GM23338 (cell line): ENCODE measurements at regions not wholly inside any gene's neighbourhood (a gene's known extent, or its start where the extent isn't known, plus 50 kb on each side); places are given as distances from the start of the nearest gene placed in this dataset.

Source experiments
- ATAC-seq: fragments of 200-7000 bp; cut with Tn5 transposase; 3 replicates; pipeline ENCODE4 v1.9.1; 2020
- DNase-seq: peaks from one replicate; pipeline ENCODE4 v3.0.0-alpha.2; 2015; ENCODE audit warnings: low spot score
- H2AFZ ChIP-seq: fragments of 200-600 bp; sonication (generic); 2 replicates; pipeline ENCODE4 v1.8.0; 2016; ENCODE audit warnings: antibody characterized with exemption, mild to moderate bottlenecking, moderate library complexity
- H3F3A ChIP-seq: fragments of 200-600 bp; sonication (generic); replicated peaks from 2 replicates; pipeline ENCODE4 v1.8.0; 2017; ENCODE audit warnings: antibody characterized with exemption, mixed run types, low read depth
- H3K27ac ChIP-seq: fragments of 200-600 bp; sonication (generic); 2 replicates; pipeline ENCODE4 v1.6.1; 2016; ENCODE audit warnings: low read depth
- H3K27me3 ChIP-seq: fragments of 200-600 bp; sonication (generic); 2 replicates; pipeline ENCODE4 v1.8.0; 2016; ENCODE audit warnings: mild to moderate bottlenecking, mixed run types, moderate library complexity; ENCODE audit not compliant: insufficient read depth
- H3K36me3 ChIP-seq: fragments of 200-600 bp; sonication (generic); 2 replicates; pipeline ENCODE4 v1.8.0; 2016; ENCODE audit warnings: mild to moderate bottlenecking; ENCODE audit not compliant: insufficient read depth
- H3K4me1 ChIP-seq: fragments of 200-600 bp; sonication (generic); 2 replicates; pipeline ENCODE4 v1.8.0; 2016; ENCODE audit warnings: mild to moderate bottlenecking, moderate library complexity; ENCODE audit not compliant: insufficient read depth
- H3K4me2 ChIP-seq: fragments of 200-600 bp; sonication (generic); 2 replicates; pipeline ENCODE4 v1.7.1; 2017; ENCODE audit warnings: mixed run types
- H3K4me3 ChIP-seq: fragments of 200-600 bp; sonication (generic); 2 replicates; pipeline ENCODE4 v1.6.1; 2016; ENCODE audit warnings: mixed run types
- H3K79me2 ChIP-seq: fragments of 200-600 bp; sonication (generic); replicated peaks from 2 replicates; pipeline ENCODE4 v1.8.0; 2017; ENCODE audit warnings: mild to moderate bottlenecking; ENCODE audit not compliant: insufficient read depth
- H3K9me2 ChIP-seq: fragments of 200-600 bp; sonication (generic); 2 replicates; pipeline ENCODE4 v1.8.0; 2017; ENCODE audit not compliant: insufficient read depth
- H4K20me1 ChIP-seq: fragments of 200-600 bp; sonication (generic); replicated peaks from 2 replicates; pipeline ENCODE4 v1.8.0; 2017; ENCODE audit warnings: mild to moderate bottlenecking; ENCODE audit not compliant: insufficient read depth
- H3K27ac Mint-ChIP-seq: 2 replicates; pipeline ENCODE4 v1.8.0; 2020; ENCODE audit warnings: inconsistent platforms, mild to moderate bottlenecking, moderate library complexity, mixed read lengths
- H3K27me3 Mint-ChIP-seq: 3 replicates; pipeline ENCODE4 v1.8.0; 2022; ENCODE audit warnings: low read depth, mild to moderate bottlenecking, moderate library complexity, mixed read lengths, inconsistent platforms; ENCODE audit not compliant: insufficient read depth, poor library complexity
- H3K36me3 Mint-ChIP-seq: 3 replicates; pipeline ENCODE4 v1.8.0; 2021; ENCODE audit warnings: low read depth, mild to moderate bottlenecking, inconsistent platforms, moderate library complexity, mixed read lengths
- H3K4me1 Mint-ChIP-seq: 3 replicates; pipeline ENCODE4 v1.8.0; 2020; ENCODE audit warnings: mild to moderate bottlenecking, inconsistent platforms, mixed read lengths
- H3K4me3 Mint-ChIP-seq: 3 replicates; pipeline ENCODE4 v1.8.0; 2021; ENCODE audit warnings: moderate library complexity, mild to moderate bottlenecking, inconsistent platforms, mixed read lengths
- H3K9me3 Mint-ChIP-seq: 3 replicates; pipeline ENCODE4 v1.8.0; 2020; ENCODE audit warnings: moderate library complexity, mild to moderate bottlenecking, inconsistent platforms, mixed read lengths
- CREB1 ChIP-seq: fragments of 250-450 bp; sonication (Bioruptor Pico); IDR thresholded peaks from 2 replicates; pipeline ENCODE4 v1.5.0; 2020; ENCODE audit warnings: low read depth, mild to moderate bottlenecking, moderate library complexity
- EZH2 ChIP-seq: fragments of 200-600 bp; sonication (generic); IDR thresholded peaks from one replicate; pipeline ENCODE4 v1.8.0; 2017; ENCODE audit warnings: antibody characterized with exemption, mild to moderate bottlenecking, low read depth; ENCODE audit not compliant: unreplicated experiment
- JUNB ChIP-seq: IDR thresholded peaks from one replicate; pipeline ENCODE4 v1.6.1; 2016; ENCODE audit warnings: antibody characterized with exemption; ENCODE audit not compliant: unreplicated experiment
- NANOG ChIP-seq: IDR thresholded peaks from 2 replicates; pipeline ENCODE4 v1.6.1; 2016; ENCODE audit warnings: antibody characterized with exemption, borderline replicate concordance
- POLR2AphosphoS5 ChIP-seq: IDR thresholded peaks from 2 replicates; pipeline ENCODE4 v1.6.1; 2016; ENCODE audit warnings: antibody characterized with exemption, low read depth
- STAT1 ChIP-seq: IDR thresholded peaks from one replicate; pipeline ENCODE4 v1.6.1; 2016; ENCODE audit warnings: antibody characterized with exemption; ENCODE audit not compliant: unreplicated experiment
- ZNF114 ChIP-seq: fragments of 250-450 bp; sonication (Bioruptor Pico); IDR thresholded peaks from 2 replicates; pipeline ENCODE4 v1.5.0; 2020; ENCODE audit warnings: mild to moderate bottlenecking, moderate library complexity
- ZNF331 ChIP-seq: fragments of 250-450 bp; sonication (Bioruptor Pico); IDR thresholded peaks from 2 replicates; pipeline ENCODE4 v1.5.0; 2020; ENCODE audit warnings: low read depth, mild to moderate bottlenecking, moderate library complexity
- TF ChIP-seq, protein P1 (sequence below): IDR thresholded peaks from 2 replicates; pipeline ENCODE4 v1.6.1; 2016; ENCODE audit warnings: antibody characterized with exemption
- TF ChIP-seq, protein P2 (sequence below): fragments of 250-450 bp; sonication (Bioruptor Pico); IDR thresholded peaks from 2 replicates; pipeline ENCODE4 v1.5.0; 2020; ENCODE audit warnings: mild to moderate bottlenecking, moderate library complexity
- TF ChIP-seq, protein P3 (sequence below), 2 experiments: fragments of 200-600 bp in 1 of 2; sonication (generic) in 1 of 2; conservative IDR thresholded peaks; 2 replicates each; pipeline versions ENCODE4 v1.5.1 to v1.6.1; 2016 to 2017; ENCODE audit warnings: antibody characterized with exemption in 2 of 2, low read depth in 2 of 2, mild to moderate bottlenecking in 2 of 2, moderate library complexity in 1 of 2

DNA sequence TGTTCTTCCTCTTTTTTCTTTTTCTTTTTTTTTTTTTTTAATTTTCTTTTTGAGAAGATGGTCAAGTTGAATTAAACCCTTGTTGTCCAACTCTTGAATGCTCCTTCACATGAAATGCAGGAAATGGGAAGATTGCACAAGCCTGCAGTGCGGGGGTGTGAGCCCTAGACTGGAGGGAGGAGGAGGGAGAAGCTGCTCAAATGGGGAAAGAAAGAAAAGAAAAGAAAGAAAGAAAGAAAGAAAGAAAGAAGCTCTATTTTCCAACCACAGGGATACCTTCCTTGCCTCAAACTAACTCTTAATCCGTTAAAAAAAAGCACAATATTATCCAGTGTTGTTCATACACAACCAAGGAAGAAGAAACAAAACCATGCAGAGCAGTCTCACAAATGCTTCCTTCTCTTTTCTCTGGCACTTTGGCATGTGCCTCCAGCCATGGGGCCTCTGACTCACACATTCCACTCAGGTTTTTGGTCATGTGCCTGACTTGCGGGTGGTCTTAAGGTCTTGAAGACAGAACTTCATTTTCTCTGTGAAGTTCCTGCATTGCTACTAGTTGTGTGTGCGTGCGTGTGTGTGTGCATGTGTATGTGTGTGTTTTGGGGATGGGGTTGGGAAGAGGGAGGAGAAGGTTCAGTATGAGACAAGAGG, 276.1 kb downstream of the RPS6KC1 start:
- DNase-seq (no peak), ATAC-seq (no peak)
- peaks cover 6% of the 10 kb centered on the region for H3K27me3 Mint-ChIP-seq
- no peaks in the 10 kb centered on the region for H3K36me3 Mint-ChIP-seq
- Histone ChIP-seq H2AFZ (peak overlapping the region; percentile 43; the same call in 1 of the 2 replicates), H3K4me2 (no peak overlapping the region), H3K4me3 (no peak overlapping the region), H3F3A (no peaks in the 10 kb centered on the region), H4K20me1 (no peaks in the 10 kb centered on the region), H3K27me3 (no peaks in the 10 kb centered on the region), H3K9me2 (peaks cover 6% of the 10 kb centered on the region; the same call in 1 of the 2 replicates), H3K79me2 (no peaks in the 10 kb centered on the region), H3K36me3 (no peaks in the 10 kb centered on the region), H3K27ac (no peak overlapping the region), H3K4me1 (no peaks in the 10 kb centered on the region)
- TF ChIP-seq ZNF114 = no peak
- no peak for TF ChIP-seq JUNB
- TF ChIP-seq NANOG = no peak
- no peak for TF ChIP-seq EZH2
- peaks cover 5% of the 10 kb centered on the region; the same call in 2 of the 3 replicates for H3K4me1 Mint-ChIP-seq
- no peaks in the 10 kb centered on the region for H3K9me3 Mint-ChIP-seq
- no peak overlapping the region for H3K27ac Mint-ChIP-seq
- no peak overlapping the region for H3K4me3 Mint-ChIP-seq

DNA sequence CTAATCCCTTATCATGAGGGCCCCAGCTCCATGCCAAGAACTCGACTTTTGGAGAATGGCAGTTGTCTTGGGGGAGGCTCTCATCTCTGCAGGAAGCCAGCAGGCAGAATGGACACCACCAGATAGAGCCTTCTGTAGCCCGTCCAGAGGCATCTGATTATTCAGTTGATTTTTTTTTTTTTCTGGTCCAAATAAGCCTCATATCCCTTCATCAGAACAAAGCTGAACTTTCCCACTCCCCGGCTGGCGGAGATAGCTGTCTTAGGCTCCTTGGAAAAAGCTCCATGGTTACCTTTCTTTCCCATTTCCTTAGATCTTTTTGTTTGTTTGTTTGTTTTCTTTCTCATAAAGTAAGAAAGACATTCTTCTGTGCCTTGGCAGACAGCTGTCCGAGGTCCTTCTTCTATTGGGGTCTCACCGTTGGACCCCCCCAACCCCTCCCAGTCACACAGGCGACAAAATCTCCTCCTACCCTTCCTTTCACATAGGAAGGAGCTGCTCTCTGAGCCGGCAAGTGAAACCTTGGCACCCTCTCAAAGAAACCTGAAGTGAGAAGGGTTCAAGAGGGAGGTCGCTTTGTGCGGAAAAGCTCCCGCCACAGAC, 278.5 kb downstream of the RPS6KC1 start:
- H3K27ac ChIP-seq = no peak overlapping the region
- Mint-ChIP-seq H3K27me3 (peaks cover 6% of the 10 kb centered on the region), H3K27ac (no peak overlapping the region), H3K36me3 (no peaks in the 10 kb centered on the region), H3K4me1 (peaks cover 4% of the 10 kb centered on the region; the same call in 2 of the 3 replicates), H3K4me3 (no peak overlapping the region), H3K9me3 (no peaks in the 10 kb centered on the region)
- H3K27me3 ChIP-seq = no peaks in the 10 kb centered on the region
- no peaks in the 10 kb centered on the region for H4K20me1 ChIP-seq
- no peaks in the 10 kb centered on the region for H3K36me3 ChIP-seq
- no peak for DNase-seq
- H3K4me3 ChIP-seq = no peak overlapping the region
- H3K79me2 ChIP-seq = no peaks in the 10 kb centered on the region
- H3K9me2 ChIP-seq = peaks cover 6% of the 10 kb centered on the region; the same call in 1 of the 2 replicates
- no peaks in the 10 kb centered on the region for H3K4me1 ChIP-seq
- H2AFZ ChIP-seq = no peak overlapping the region
- ATAC-seq = no peak
- no peaks in the 10 kb centered on the region for H3F3A ChIP-seq
- no peak overlapping the region for H3K4me2 ChIP-seq
- TF ChIP-seq, protein P1, sequence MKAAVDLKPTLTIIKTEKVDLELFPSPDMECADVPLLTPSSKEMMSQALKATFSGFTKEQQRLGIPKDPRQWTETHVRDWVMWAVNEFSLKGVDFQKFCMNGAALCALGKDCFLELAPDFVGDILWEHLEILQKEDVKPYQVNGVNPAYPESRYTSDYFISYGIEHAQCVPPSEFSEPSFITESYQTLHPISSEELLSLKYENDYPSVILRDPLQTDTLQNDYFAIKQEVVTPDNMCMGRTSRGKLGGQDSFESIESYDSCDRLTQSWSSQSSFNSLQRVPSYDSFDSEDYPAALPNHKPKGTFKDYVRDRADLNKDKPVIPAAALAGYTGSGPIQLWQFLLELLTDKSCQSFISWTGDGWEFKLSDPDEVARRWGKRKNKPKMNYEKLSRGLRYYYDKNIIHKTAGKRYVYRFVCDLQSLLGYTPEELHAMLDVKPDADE = no peak
- TF ChIP-seq JUNB (no peak), STAT1 (no peak), ZNF331 (CRISPR knock-in tag) (no peak), POLR2AphosphoS5 (no peak), NANOG (no peak), EZH2 (no peak), ZNF114 (no peak), CREB1 (CRISPR knock-in tag) (no peak)
- TF ChIP-seq, protein P2, sequence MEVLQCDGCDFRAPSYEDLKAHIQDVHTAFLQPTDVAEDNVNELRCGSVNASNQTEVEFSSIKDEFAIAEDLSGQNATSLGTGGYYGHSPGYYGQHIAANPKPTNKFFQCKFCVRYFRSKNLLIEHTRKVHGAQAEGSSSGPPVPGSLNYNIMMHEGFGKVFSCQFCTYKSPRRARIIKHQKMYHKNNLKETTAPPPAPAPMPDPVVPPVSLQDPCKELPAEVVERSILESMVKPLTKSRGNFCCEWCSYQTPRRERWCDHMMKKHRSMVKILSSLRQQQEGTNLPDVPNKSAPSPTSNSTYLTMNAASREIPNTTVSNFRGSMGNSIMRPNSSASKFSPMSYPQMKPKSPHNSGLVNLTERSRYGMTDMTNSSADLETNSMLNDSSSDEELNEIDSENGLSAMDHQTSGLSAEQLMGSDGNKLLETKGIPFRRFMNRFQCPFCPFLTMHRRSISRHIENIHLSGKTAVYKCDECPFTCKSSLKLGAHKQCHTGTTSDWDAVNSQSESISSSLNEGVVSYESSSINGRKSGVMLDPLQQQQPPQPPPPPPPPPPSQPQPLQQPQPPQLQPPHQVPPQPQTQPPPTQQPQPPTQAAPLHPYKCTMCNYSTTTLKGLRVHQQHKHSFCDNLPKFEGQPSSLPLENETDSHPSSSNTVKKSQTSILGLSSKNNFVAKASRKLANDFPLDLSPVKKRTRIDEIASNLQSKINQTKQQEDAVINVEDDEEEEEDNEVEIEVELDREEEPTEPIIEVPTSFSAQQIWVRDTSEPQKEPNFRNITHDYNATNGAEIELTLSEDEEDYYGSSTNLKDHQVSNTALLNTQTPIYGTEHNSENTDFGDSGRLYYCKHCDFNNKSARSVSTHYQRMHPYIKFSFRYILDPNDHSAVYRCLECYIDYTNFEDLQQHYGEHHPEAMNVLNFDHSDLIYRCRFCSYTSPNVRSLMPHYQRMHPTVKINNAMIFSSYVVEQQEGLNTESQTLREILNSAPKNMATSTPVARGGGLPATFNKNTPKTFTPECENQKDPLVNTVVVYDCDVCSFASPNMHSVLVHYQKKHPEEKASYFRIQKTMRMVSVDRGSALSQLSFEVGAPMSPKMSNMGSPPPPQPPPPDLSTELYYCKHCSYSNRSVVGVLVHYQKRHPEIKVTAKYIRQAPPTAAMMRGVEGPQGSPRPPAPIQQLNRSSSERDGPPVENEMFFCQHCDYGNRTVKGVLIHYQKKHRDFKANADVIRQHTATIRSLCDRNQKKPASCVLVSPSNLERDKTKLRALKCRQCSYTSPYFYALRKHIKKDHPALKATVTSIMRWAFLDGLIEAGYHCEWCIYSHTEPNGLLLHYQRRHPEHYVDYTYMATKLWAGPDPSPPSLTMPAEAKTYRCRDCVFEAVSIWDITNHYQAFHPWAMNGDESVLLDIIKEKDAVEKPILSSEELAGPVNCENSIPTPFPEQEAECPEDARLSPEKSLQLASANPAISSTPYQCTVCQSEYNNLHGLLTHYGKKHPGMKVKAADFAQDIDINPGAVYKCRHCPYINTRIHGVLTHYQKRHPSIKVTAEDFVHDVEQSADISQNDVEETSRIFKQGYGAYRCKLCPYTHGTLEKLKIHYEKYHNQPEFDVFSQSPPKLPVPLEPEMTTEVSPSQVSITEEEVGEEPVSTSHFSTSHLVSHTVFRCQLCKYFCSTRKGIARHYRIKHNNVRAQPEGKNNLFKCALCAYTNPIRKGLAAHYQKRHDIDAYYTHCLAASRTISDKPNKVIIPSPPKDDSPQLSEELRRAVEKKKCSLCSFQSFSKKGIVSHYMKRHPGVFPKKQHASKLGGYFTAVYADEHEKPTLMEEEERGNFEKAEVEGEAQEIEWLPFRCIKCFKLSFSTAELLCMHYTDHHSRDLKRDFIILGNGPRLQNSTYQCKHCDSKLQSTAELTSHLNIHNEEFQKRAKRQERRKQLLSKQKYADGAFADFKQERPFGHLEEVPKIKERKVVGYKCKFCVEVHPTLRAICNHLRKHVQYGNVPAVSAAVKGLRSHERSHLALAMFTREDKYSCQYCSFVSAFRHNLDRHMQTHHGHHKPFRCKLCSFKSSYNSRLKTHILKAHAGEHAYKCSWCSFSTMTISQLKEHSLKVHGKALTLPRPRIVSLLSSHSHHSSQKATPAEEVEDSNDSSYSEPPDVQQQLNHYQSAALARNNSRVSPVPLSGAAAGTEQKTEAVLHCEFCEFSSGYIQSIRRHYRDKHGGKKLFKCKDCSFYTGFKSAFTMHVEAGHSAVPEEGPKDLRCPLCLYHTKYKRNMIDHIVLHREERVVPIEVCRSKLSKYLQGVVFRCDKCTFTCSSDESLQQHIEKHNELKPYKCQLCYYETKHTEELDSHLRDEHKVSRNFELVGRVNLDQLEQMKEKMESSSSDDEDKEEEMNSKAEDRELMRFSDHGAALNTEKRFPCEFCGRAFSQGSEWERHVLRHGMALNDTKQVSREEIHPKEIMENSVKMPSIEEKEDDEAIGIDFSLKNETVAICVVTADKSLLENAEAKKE = no peak
- TF ChIP-seq, protein P3, sequence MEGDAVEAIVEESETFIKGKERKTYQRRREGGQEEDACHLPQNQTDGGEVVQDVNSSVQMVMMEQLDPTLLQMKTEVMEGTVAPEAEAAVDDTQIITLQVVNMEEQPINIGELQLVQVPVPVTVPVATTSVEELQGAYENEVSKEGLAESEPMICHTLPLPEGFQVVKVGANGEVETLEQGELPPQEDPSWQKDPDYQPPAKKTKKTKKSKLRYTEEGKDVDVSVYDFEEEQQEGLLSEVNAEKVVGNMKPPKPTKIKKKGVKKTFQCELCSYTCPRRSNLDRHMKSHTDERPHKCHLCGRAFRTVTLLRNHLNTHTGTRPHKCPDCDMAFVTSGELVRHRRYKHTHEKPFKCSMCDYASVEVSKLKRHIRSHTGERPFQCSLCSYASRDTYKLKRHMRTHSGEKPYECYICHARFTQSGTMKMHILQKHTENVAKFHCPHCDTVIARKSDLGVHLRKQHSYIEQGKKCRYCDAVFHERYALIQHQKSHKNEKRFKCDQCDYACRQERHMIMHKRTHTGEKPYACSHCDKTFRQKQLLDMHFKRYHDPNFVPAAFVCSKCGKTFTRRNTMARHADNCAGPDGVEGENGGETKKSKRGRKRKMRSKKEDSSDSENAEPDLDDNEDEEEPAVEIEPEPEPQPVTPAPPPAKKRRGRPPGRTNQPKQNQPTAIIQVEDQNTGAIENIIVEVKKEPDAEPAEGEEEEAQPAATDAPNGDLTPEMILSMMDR (conservative IDR thresholded peaks at IDR 0.05; ENCODE audit: low read depth in 2 of 2) = no peak
